ENCODE measurements at regions not wholly inside any gene's neighbourhood (a gene's known extent, or its start where the extent isn't known, plus 50 kb on each side); places are given as distances from the start of the nearest gene placed in this dataset.

DNA sequence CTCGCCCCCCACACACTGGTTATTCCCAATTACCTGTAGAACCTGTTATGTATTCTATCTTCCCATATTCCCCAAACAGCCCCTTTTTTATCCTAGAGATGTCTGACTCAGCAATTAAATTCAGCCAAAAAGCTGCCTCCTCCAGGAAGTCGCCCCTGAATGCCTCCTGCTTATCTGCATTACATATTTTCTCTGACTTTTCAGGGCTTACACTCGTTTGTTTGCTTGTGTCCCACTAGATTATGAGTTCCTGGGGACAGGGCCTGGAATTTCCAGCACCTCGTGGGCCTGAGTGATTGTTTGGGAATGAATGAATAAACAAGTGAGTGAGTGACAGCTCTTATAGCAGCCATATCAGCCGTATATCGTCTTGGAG is 99.3 kb upstream of the RFLNA start:
- Mint-ChIP-seq H3K4me1 (no peaks in the 10 kb centered on the region), H3K9me3 (no peaks in the 10 kb centered on the region), H3K4me3 (no peak overlapping the region), H3K27ac (no peak overlapping the region), H3K36me3 (ENCODE audit: low read depth) (no peaks in the 10 kb centered on the region), H3K27me3 (no peaks in the 10 kb centered on the region)
- ATAC-seq (ENCODE audit: low read depth) (no peak), DNase-seq (no peak)
- ChIA-PET CTCF (no interaction called here), POLR2A (no interaction called here)
- TF ChIP-seq, protein P1, sequence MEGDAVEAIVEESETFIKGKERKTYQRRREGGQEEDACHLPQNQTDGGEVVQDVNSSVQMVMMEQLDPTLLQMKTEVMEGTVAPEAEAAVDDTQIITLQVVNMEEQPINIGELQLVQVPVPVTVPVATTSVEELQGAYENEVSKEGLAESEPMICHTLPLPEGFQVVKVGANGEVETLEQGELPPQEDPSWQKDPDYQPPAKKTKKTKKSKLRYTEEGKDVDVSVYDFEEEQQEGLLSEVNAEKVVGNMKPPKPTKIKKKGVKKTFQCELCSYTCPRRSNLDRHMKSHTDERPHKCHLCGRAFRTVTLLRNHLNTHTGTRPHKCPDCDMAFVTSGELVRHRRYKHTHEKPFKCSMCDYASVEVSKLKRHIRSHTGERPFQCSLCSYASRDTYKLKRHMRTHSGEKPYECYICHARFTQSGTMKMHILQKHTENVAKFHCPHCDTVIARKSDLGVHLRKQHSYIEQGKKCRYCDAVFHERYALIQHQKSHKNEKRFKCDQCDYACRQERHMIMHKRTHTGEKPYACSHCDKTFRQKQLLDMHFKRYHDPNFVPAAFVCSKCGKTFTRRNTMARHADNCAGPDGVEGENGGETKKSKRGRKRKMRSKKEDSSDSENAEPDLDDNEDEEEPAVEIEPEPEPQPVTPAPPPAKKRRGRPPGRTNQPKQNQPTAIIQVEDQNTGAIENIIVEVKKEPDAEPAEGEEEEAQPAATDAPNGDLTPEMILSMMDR (IDR thresholded peaks at IDR 0.05) = no peak
- intact Hi-C loops (cut with micrococcal nuclease) = no loop called here

DNA sequence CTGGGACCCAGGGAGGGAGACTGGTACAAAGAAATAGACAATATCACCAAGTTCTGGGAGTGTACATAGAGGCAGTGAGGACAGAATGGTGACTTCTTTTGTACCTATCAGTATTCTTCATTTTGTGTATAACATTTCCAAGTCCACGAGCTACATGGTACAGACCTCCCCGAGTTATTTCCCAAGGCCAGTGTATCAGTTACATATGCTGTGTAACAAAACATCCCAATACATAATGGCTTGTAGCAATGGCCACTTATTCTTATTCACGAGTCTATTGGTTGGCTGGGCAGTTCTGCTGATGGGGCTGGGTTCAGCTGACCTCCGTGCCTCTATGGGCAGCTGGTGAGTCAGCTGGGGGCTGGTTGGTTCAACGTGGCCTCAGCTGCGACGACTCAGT is 98.7 kb upstream of the RFLNA start:
- ChIA-PET POLR2A (no interaction called here), CTCF (no interaction called here)
- ATAC-seq (ENCODE audit: low read depth) = no peak
- Mint-ChIP-seq H3K36me3 (ENCODE audit: low read depth) (no peaks in the 10 kb centered on the region), H3K4me1 (no peaks in the 10 kb centered on the region), H3K4me3 (no peak overlapping the region), H3K27ac (no peak overlapping the region), H3K9me3 (peaks cover 1% of the 10 kb centered on the region), H3K27me3 (peaks cover under 1% of the 10 kb centered on the region)
- intact Hi-C loops (cut with micrococcal nuclease) = no loop called here
- no peak for DNase-seq
- TF ChIP-seq, protein P1 (IDR thresholded peaks at IDR 0.05) = no peak

DNA sequence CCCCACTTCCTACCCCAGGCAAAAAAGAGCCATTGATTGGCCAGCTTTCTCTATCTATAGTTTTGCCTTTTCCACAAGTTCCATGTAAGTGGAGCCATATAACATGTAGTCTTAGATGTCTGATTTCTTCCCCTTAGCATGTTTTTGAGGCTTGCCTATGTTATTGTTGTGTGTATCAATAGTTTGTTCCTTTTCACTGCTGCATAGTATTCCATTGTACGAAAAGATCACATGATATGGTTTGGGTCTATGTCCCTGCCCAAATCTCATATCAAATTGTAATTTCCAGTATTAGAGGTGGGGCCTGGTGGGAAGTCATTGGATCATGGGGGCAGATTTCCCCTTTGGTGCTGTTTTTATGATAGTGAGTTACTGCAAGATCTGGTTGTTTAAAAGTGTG is 93.6 kb upstream of the RFLNA start:
- Mint-ChIP-seq H3K4me3 (no peak overlapping the region), H3K27ac (no peak overlapping the region), H3K27me3 (peaks cover 6% of the 10 kb centered on the region), H3K36me3 (ENCODE audit: low read depth) (no peaks in the 10 kb centered on the region), H3K4me1 (no peaks in the 10 kb centered on the region), H3K9me3 (peaks cover 12% of the 10 kb centered on the region)
- no peak for ATAC-seq (ENCODE audit: low read depth)
- POLR2A ChIA-PET = no interaction called here
- DNase-seq = no peak
- CTCF ChIA-PET = no interaction called here
- intact Hi-C loops (cut with micrococcal nuclease) = no loop called here
- TF ChIP-seq, protein P1 (IDR thresholded peaks at IDR 0.05) = no peak

DNA sequence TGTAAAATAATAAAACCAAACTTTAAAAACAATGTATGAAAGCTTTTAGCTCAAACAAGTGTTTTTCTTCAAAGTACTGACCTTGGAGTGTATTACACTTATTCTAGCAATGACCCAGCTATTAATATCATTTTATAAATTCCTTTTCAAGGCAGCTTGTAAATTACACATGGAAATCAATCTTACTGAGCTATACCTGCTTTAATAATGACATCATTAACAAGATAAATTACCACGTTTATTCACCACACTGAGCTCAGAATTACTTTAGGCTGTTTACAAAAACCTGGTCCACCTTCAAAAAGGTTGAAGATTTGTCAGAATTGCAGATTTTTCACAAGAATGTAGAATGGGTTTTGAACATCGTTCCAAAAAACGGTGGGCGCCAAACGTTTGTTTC is 91.7 kb upstream of the RFLNA start:
- Mint-ChIP-seq H3K9me3 (peaks cover 12% of the 10 kb centered on the region), H3K4me3 (no peak overlapping the region), H3K36me3 (ENCODE audit: low read depth) (no peaks in the 10 kb centered on the region), H3K27me3 (peaks cover 6% of the 10 kb centered on the region), H3K27ac (no peak overlapping the region), H3K4me1 (no peaks in the 10 kb centered on the region)
- TF ChIP-seq, protein P1 (IDR thresholded peaks at IDR 0.05) = no peak
- CTCF ChIA-PET = interaction anchor here (0.7 kb wide), 1 partner anchor 568 kb away, joined by 3 read pairs; no protein-coding TSS in a partner anchor
- DNase-seq (no peak), ATAC-seq (ENCODE audit: low read depth) (no peak)
- POLR2A ChIA-PET = no interaction called here
- intact Hi-C loops (cut with micrococcal nuclease) = no loop called here

DNA sequence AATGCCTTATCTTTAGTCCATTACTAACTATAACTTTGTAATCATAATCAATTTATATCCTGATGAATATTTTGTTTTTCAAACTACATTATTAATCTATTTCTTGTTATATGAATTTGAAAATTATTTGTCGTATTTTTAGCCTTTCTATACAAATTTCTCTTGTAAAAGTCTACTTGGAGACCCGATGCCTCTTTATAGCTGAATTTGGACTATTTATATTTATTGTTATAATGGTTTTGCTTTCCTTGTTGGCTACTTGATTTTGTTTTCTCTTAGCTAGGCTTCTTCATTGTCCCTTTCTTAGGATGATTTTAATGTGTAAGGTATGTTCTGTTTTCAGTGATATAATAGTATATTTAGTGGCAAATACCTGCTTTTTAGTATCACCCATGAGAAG is 89.5 kb upstream of the RFLNA start:
- POLR2A ChIA-PET = no interaction called here

More for the DNA sequence above, 89.5 kb upstream of the RFLNA start:
- intact Hi-C loops (cut with micrococcal nuclease) = no loop called here
- DNase-seq (no peak), ATAC-seq (ENCODE audit: low read depth) (no peak)
- Mint-ChIP-seq H3K27ac (no peak overlapping the region), H3K9me3 (peaks cover 12% of the 10 kb centered on the region), H3K27me3 (peaks cover 6% of the 10 kb centered on the region), H3K4me3 (no peak overlapping the region), H3K36me3 (ENCODE audit: low read depth) (no peaks in the 10 kb centered on the region), H3K4me1 (no peaks in the 10 kb centered on the region)
- TF ChIP-seq, protein P1 (IDR thresholded peaks at IDR 0.05) = no peak
- CTCF ChIA-PET = no interaction called here

All from activated B cell treated with CpG ODN at 0.5 μM for 24 hours (primary cell).